SK-N-MC (cell line): ENCODE measurements at regions not wholly inside any gene's neighbourhood (a gene's known extent, or its start where the extent isn't known, plus 50 kb on each side); places are given as distances from the start of the nearest gene placed in this dataset.

ENCODE experiments used
- EZH2 ChIP-seq: fragments of 200-600 bp; sonication (generic); IDR thresholded peaks from one replicate; pipeline ENCODE4 v1.6.1; 2017; ENCODE audit warnings: antibody characterized with exemption
- FOXP2 ChIP-seq: optimal IDR thresholded peaks from 2 replicates; pipeline ENCODE3; 2011; ENCODE audit warnings: mild to moderate bottlenecking, moderate library complexity; ENCODE audit not compliant: insufficient read depth; ENCODE audit errors: extremely low read length, control extremely low read depth
- POLR2AphosphoS5 ChIP-seq: IDR thresholded peaks from 2 replicates; pipeline ENCODE4 v1.6.1; 2012; ENCODE audit warnings: mild to moderate bottlenecking, low read depth, low read length, borderline replicate concordance

DNA sequence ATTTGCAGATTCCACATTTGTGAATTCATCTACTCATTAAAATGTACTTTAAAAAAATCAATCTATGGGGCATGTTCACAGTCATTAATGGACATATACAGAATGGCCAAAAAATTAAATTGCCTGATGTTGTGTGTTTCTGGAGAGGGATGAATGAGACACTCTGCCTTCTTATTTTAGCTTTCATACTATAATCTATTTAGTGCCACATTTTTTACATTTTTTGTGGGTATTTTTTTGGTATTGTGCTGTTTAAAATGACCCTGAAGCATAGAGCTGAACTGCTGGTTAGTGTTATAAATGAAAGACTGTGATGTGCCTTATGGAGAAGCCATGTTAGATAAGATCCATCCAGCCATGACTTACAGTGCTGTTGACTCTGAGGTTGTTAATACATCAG, 961.8 kb upstream of the LRRN3 start:
- no peak for TF ChIP-seq POLR2AphosphoS5
- TF ChIP-seq EZH2 = no peak
- no peak for TF ChIP-seq FOXP2
